ENCODE measurements at regions not wholly inside any gene's neighbourhood (a gene's known extent, or its start where the extent isn't known, plus 50 kb on each side); places are given as distances from the start of the nearest gene placed in this dataset.
A peak's percentile ranks its signal among the peaks of the same experiment; 100 is the strongest.
"Not testable (repeated sequence)": the region's sequence is repeated elsewhere in the genome, so short reads cannot be mapped to it uniquely, and the experiment has no call there.

DNA sequence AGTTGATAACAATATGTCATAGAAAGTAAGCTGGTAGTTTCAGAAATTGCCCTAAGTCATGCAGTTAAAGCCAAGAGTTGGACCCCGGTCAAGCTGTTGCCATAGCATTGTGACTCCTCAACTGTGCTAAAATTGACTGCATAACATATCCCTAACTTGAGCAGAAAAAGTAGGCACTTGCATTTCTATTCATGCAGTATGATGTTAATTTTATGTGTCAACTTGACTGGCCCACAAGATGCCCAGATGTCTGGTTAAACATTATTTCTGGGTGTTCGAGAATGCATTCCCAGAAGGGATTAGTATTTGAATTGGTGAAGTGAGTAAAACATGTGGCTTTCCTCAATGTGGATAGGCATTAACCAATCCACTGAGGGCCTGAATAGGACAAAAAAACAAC, 136.4 kb downstream of the GPR63 start:
- TF ChIP-seq, protein P1, sequence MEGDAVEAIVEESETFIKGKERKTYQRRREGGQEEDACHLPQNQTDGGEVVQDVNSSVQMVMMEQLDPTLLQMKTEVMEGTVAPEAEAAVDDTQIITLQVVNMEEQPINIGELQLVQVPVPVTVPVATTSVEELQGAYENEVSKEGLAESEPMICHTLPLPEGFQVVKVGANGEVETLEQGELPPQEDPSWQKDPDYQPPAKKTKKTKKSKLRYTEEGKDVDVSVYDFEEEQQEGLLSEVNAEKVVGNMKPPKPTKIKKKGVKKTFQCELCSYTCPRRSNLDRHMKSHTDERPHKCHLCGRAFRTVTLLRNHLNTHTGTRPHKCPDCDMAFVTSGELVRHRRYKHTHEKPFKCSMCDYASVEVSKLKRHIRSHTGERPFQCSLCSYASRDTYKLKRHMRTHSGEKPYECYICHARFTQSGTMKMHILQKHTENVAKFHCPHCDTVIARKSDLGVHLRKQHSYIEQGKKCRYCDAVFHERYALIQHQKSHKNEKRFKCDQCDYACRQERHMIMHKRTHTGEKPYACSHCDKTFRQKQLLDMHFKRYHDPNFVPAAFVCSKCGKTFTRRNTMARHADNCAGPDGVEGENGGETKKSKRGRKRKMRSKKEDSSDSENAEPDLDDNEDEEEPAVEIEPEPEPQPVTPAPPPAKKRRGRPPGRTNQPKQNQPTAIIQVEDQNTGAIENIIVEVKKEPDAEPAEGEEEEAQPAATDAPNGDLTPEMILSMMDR (IDR thresholded peaks at IDR 0.05; ENCODE audit: low read length) = no peak
- peaks cover 21% of the 10 kb centered on the region for H3K4me1 ChIP-seq (ENCODE audit: insufficient read depth, low read length, severe bottlenecking)
- H3K4me3 ChIP-seq (ENCODE audit: low read depth, low read length, poor library complexity, severe bottlenecking) = no peak overlapping the region
- H2AFZ ChIP-seq (ENCODE audit: low read length) = no peak overlapping the region
- no peaks in the 10 kb centered on the region for H3F3A ChIP-seq (ENCODE audit: insufficient read depth, low read length)
- H3K36me3 ChIP-seq (ENCODE audit: insufficient read depth, low read length) = no peaks in the 10 kb centered on the region
- H3K9ac ChIP-seq (ENCODE audit: low read length) = no peak overlapping the region
- H3K9me2 ChIP-seq (ENCODE audit: low read depth, low read length) = no peaks in the 10 kb centered on the region
- no peaks in the 10 kb centered on the region for H3K79me2 ChIP-seq (ENCODE audit: insufficient read depth, low read length)
- H3K4me2 ChIP-seq (ENCODE audit: low read length) = no peak overlapping the region
- H3K27ac ChIP-seq (ENCODE audit: low read depth, low read length, poor library complexity, severe bottlenecking) = no peak overlapping the region
- no peaks in the 10 kb centered on the region for H3K27me3 ChIP-seq (ENCODE audit: insufficient read depth, low read length)
- H4K20me1 ChIP-seq (ENCODE audit: insufficient read depth, low read length) = no peaks in the 10 kb centered on the region
- H3K9me3 ChIP-seq (ENCODE audit: low read length) = no peaks in the 10 kb centered on the region

GRCh38 chr6:96694429-96694828, 131.5 kb downstream of the FHL5 start:
- peak overlapping the region; percentile 87 for H3K27ac ChIP-seq (ENCODE audit: low read depth, low read length, poor library complexity, severe bottlenecking)
- H3K27me3 ChIP-seq (ENCODE audit: insufficient read depth, low read length); H3K9me3 ChIP-seq (ENCODE audit: low read length); H3K9me2 ChIP-seq (ENCODE audit: low read depth, low read length); H3F3A ChIP-seq (ENCODE audit: insufficient read depth, low read length); H4K20me1 ChIP-seq (ENCODE audit: insufficient read depth, low read length); H2AFZ ChIP-seq (ENCODE audit: low read length); H3K36me3 ChIP-seq (ENCODE audit: insufficient read depth, low read length): not testable (repeated sequence)
- H3K4me1 ChIP-seq (ENCODE audit: insufficient read depth, low read length, severe bottlenecking) = peaks cover 55% of the 10 kb centered on the region
- peak overlapping the region; percentile 80 for H3K9ac ChIP-seq (ENCODE audit: low read length)
- H3K4me2 ChIP-seq (ENCODE audit: low read length) = peak overlapping the region; percentile 75
- peaks cover 10% of the 10 kb centered on the region; the same call in 1 of the 2 replicates for H3K79me2 ChIP-seq (ENCODE audit: insufficient read depth, low read length)
- peak overlapping the region; percentile 64 for H3K4me3 ChIP-seq (ENCODE audit: low read depth, low read length, poor library complexity, severe bottlenecking)

- peaks cover 14% of the 10 kb centered on the region for H3K4me1 ChIP-seq (ENCODE audit: insufficient read depth, low read length, severe bottlenecking)
- H3K9ac ChIP-seq (ENCODE audit: low read length) = no peak overlapping the region
- no peak overlapping the region for H2AFZ ChIP-seq (ENCODE audit: low read length)
- no peak overlapping the region for H3K4me3 ChIP-seq (ENCODE audit: low read depth, low read length, poor library complexity, severe bottlenecking)
- H4K20me1 ChIP-seq (ENCODE audit: insufficient read depth, low read length) = no peaks in the 10 kb centered on the region
- TF ChIP-seq EZH2 (IDR thresholded peaks at IDR 0.05; ENCODE audit: borderline replicate concordance, low read length) = no peak
- TF ChIP-seq, protein P1 (IDR thresholded peaks at IDR 0.05; ENCODE audit: low read length) = no peak
- no peak overlapping the region for H3K4me2 ChIP-seq (ENCODE audit: low read length)
- no peaks in the 10 kb centered on the region; the same call in 1 of the 2 replicates for H3K36me3 ChIP-seq (ENCODE audit: insufficient read depth, low read length)
- no peak overlapping the region for H3K27ac ChIP-seq (ENCODE audit: low read depth, low read length, poor library complexity, severe bottlenecking)
- peaks cover 3% of the 10 kb centered on the region; the same call in 1 of the 2 replicates for H3K9me3 ChIP-seq (ENCODE audit: low read length)
- H3F3A ChIP-seq (ENCODE audit: insufficient read depth, low read length) = no peaks in the 10 kb centered on the region
- H3K9me2 ChIP-seq (ENCODE audit: low read depth, low read length) = no peaks in the 10 kb centered on the region
- no peaks in the 10 kb centered on the region for H3K27me3 ChIP-seq (ENCODE audit: insufficient read depth, low read length)
- no peaks in the 10 kb centered on the region for H3K79me2 ChIP-seq (ENCODE audit: insufficient read depth, low read length)
These were observed 124.2 kb downstream of the FHL5 start for GRCh38 chr6:96687121-96687520.

DNA sequence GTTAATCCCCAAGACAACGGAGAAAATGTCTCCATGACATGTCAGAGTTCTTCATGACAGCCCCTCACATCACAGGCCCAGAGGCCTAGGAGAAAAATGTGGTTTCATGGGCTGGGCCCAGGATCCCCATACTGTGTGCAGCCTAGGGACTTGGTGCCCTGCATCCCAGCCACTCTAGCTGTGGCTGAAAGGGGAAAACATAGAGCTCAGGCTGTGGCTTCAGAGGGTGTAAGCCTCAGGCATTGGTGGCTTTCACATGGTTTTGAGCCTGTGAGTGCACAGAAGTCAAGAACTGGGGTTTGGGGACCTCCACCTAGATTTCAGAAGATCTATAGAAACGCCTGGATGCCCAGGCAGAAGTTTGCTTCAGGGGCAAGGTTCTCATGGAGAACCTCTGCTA, 122.8 kb downstream of the FHL5 start:
- H3K9me2 ChIP-seq (ENCODE audit: low read depth, low read length) = no peaks in the 10 kb centered on the region

More for the DNA sequence above, 122.8 kb downstream of the FHL5 start:
- Histone ChIP-seq H3K4me2 (ENCODE audit: low read length) (no peak overlapping the region), H3K79me2 (ENCODE audit: insufficient read depth, low read length) (no peaks in the 10 kb centered on the region), H3K9me3 (ENCODE audit: low read length) (peaks cover 3% of the 10 kb centered on the region; the same call in 1 of the 2 replicates), H3F3A (ENCODE audit: insufficient read depth, low read length) (no peaks in the 10 kb centered on the region), H3K36me3 (ENCODE audit: insufficient read depth, low read length) (no peaks in the 10 kb centered on the region; the same call in 1 of the 2 replicates), H3K4me1 (ENCODE audit: insufficient read depth, low read length, severe bottlenecking) (peaks cover 1% of the 10 kb centered on the region), H4K20me1 (ENCODE audit: insufficient read depth, low read length) (no peaks in the 10 kb centered on the region), H3K9ac (ENCODE audit: low read length) (no peak overlapping the region), H2AFZ (ENCODE audit: low read length) (no peak overlapping the region), H3K27me3 (ENCODE audit: insufficient read depth, low read length) (no peaks in the 10 kb centered on the region), H3K27ac (ENCODE audit: low read depth, low read length, poor library complexity, severe bottlenecking) (no peak overlapping the region), H3K4me3 (ENCODE audit: low read depth, low read length, poor library complexity, severe bottlenecking) (no peak overlapping the region)
- TF ChIP-seq, protein P1 (IDR thresholded peaks at IDR 0.05; ENCODE audit: low read length) = no peak
- TF ChIP-seq EZH2 (IDR thresholded peaks at IDR 0.05; ENCODE audit: borderline replicate concordance, low read length) = no peak

All from OCI-LY1 (cell line).